PC-3 (cell line): ENCODE measurements at regions not wholly inside any gene's neighbourhood (a gene's known extent, or its start where the extent isn't known, plus 50 kb on each side); places are given as distances from the start of the nearest gene placed in this dataset.

ENCODE experiments used
- CTCF ChIP-seq: fragments of 300-600 bp; sonication (generic); conservative IDR thresholded peaks from 2 replicates; pipeline ENCODE4 v1.5.1; 2017; ENCODE audit warnings: antibody characterized with exemption, low read depth, mild to moderate bottlenecking, low read length
- EZH2phosphoT487 ChIP-seq: fragments of 300-600 bp; sonication (generic); IDR thresholded peaks from 2 replicates; pipeline ENCODE4 v1.6.1; 2018; ENCODE audit warnings: mild to moderate bottlenecking, antibody characterized with exemption, low read length, borderline replicate concordance

DNA sequence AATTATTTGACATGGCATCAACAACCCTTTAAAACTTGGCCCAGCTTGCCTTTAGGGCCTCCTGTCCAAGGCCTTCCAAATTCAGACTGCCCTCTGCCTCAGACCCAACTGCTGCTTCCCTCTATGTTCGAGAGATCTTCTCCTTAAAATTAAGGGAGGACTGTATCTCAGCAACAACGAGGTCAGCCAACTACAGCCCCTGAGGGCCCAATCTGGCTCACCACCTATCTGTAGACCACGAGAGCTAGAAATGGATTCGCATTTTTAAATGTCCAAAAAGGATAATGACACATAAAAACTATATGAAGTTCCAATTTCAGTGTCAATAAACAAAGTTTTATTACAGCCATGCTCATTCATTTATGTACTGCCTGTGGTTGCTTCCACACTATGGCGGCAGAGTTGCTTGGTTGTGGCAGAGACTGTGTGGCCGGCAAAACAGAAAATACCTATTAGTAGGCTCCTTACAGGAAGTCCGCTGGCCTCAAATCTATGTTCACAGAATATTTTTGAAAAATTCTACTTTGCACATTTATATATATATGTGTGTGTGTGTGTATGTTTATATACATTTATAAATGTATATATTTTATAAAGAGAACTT lies 1026.9 kb downstream of the BCL11B start:
- TF ChIP-seq CTCF (no peak), EZH2phosphoT487 (no peak)
